Esophagus muscularis mucosa (tissue), 4 donors: ENCODE measurements at regions not wholly inside any gene's neighbourhood (a gene's known extent, or its start where the extent isn't known, plus 50 kb on each side); places are given as distances from the start of the nearest gene placed in this dataset.

Source experiments
- DNase-seq: peaks from one replicate; pipeline ENCODE4 v3.0.0-alpha.2; 2017; ENCODE audit errors: extremely low spot score
- H3K27ac ChIP-seq, 4 donors: fragments of 200-600 bp; sonication (generic); replicated peaks in 1 of 4; 1 replicate in 3 of 4; 2 replicates in 1 of 4; pipeline ENCODE4 v1.5.1; 2016 to 2019; ENCODE audit warnings: mild to moderate bottlenecking in 1 of 4
- H3K27me3 ChIP-seq, 4 donors: fragments of 200-600 bp; sonication (generic); one replicate each; pipeline versions ENCODE4 v1.5.1 to v1.6.0; 2016 to 2019
- H3K36me3 ChIP-seq, 4 donors: fragments of 200-600 bp; sonication (generic); one replicate each; pipeline ENCODE4 v1.5.1; 2016 to 2019
- H3K4me1 ChIP-seq, 4 donors: fragments of 200-600 bp; sonication (generic); one replicate each; pipeline ENCODE4 v1.5.1; 2016 to 2019
- H3K4me3 ChIP-seq, 4 donors: fragments of 200-600 bp; sonication (generic); 1 replicate in 2 of 4; 2 replicates in 2 of 4; pipeline ENCODE4 v1.5.1; 2016 to 2019; ENCODE audit warnings: mild to moderate bottlenecking in 4 of 4, moderate library complexity in 1 of 4
- H3K9me3 ChIP-seq, 4 donors: fragments of 200-600 bp; sonication (generic); 1 replicate in 3 of 4; 2 replicates in 1 of 4; pipeline ENCODE4 v1.5.1; 2016 to 2019
- CTCF ChIP-seq, 3 experiments: fragments of 200-600 bp in 2 of 3; fragments of 450-650 bp in 1 of 3; sonication (generic) in 2 of 3; IDR thresholded peaks; one replicate each; pipeline ENCODE4 v1.5.1; 2017 to 2019; ENCODE audit warnings: antibody characterized with exemption in 3 of 3, mild to moderate bottlenecking in 2 of 3, moderate library complexity in 1 of 3
- EP300 ChIP-seq: sonication (generic); formaldehyde crosslinking; IDR thresholded peaks from one replicate; pipeline ENCODE4 v1.6.1; 2017; ENCODE audit warnings: antibody characterized with exemption
- POLR2A ChIP-seq: fragments of 450-650 bp; IDR thresholded peaks from one replicate; pipeline ENCODE4 v1.6.1; 2017; ENCODE audit warnings: antibody characterized with exemption, moderate library complexity, mild to moderate bottlenecking, low read depth
- POLR2AphosphoS5 ChIP-seq, 2 donors: sonication (generic); formaldehyde crosslinking; IDR thresholded peaks; one replicate each; pipeline ENCODE4 v1.6.1; 2017; ENCODE audit warnings: antibody characterized with exemption in 2 of 2
- WGBS: methylation state at CpG from one replicate; pipeline ENCODE4 v1.1.5; 2018; 5-methylcytosine and 5-hydroxymethylcytosine counted together
- intact Hi-C: fragments of 100-400 bp; cut with DNase I; formaldehyde crosslinking; loops from one replicate; pipeline ENCODE4 v1.15.1; 2023

- intact Hi-C loops = no loop called here
- no peak overlapping the region for H3K4me3 ChIP-seq
- H3K36me3 ChIP-seq = no peaks in the 10 kb centered on the region
- WGBS = 88% methylated on average over 1 of the region's 1 CpG
- no peaks in the 10 kb centered on the region for H3K9me3 ChIP-seq
- no peaks in the 10 kb centered on the region for H3K4me1 ChIP-seq
- DNase-seq = no peak
- TF ChIP-seq EP300 (no peak), POLR2A (no peak), POLR2AphosphoS5 (IDR thresholded peaks at IDR 0.05) (no peak), CTCF (IDR thresholded peaks at IDR 0.05) (no peak)
- no peaks in the 10 kb centered on the region for H3K27me3 ChIP-seq
- no peak overlapping the region for H3K27ac ChIP-seq
Observed at GRCh38 chr4:42824278-42824977, 68.1 kb upstream of the GRXCR1 start.

- Histone ChIP-seq H3K36me3 (no peaks in the 10 kb centered on the region), H3K27ac (no peak overlapping the region), H3K27me3 (no peaks in the 10 kb centered on the region), H3K4me1 (no peaks in the 10 kb centered on the region), H3K9me3 (no peaks in the 10 kb centered on the region), H3K4me3 (no peak overlapping the region)
- TF ChIP-seq CTCF (IDR thresholded peaks at IDR 0.05) (no peak), POLR2A (no peak), EP300 (no peak), POLR2AphosphoS5 (IDR thresholded peaks at IDR 0.05) (no peak)
- DNase-seq = no peak
- intact Hi-C loops = no loop called here
Observed at GRCh38 chr4:42821230-42821629, 71.3 kb upstream of the GRXCR1 start.

GRCh38 chr4:42819863-42820514, 72.5 kb upstream of the GRXCR1 start:
- H3K36me3 ChIP-seq = no peaks in the 10 kb centered on the region
- DNase-seq = no peak
- no peak for TF ChIP-seq POLR2A
- TF ChIP-seq POLR2AphosphoS5 (IDR thresholded peaks at IDR 0.05) = no peak
- no peak for TF ChIP-seq CTCF (IDR thresholded peaks at IDR 0.05)
- no peak for TF ChIP-seq EP300
- intact Hi-C loops = no loop called here
- H3K4me1 ChIP-seq = no peaks in the 10 kb centered on the region
- no peaks in the 10 kb centered on the region for H3K9me3 ChIP-seq
- H3K27me3 ChIP-seq = no peaks in the 10 kb centered on the region
- H3K27ac ChIP-seq = no peak overlapping the region
- H3K4me3 ChIP-seq = no peak overlapping the region
- 35% methylated on average over 2 of the region's 2 CpGs for WGBS

- Histone ChIP-seq H3K36me3 (no peaks in the 10 kb centered on the region), H3K4me1 (no peaks in the 10 kb centered on the region), H3K4me3 (no peak overlapping the region), H3K9me3 (no peaks in the 10 kb centered on the region), H3K27me3 (no peaks in the 10 kb centered on the region), H3K27ac (no peak overlapping the region)
- intact Hi-C loops = no loop called here
- TF ChIP-seq EP300 = no peak
- TF ChIP-seq POLR2A = no peak
- TF ChIP-seq CTCF (IDR thresholded peaks at IDR 0.05) = no peak
- no peak for TF ChIP-seq POLR2AphosphoS5 (IDR thresholded peaks at IDR 0.05)
- no peak for DNase-seq
Observed at GRCh38 chr4:42817913-42818312, 74.6 kb upstream of the GRXCR1 start.
